Astrocyte (in vitro differentiated cells and primary cell): ENCODE measurements at regions not wholly inside any gene's neighbourhood (a gene's known extent, or its start where the extent isn't known, plus 50 kb on each side); places are given as distances from the start of the nearest gene placed in this dataset.

Experiments
- DNase-seq: peaks from one replicate; pipeline ENCODE4 v3.0.0-alpha.2; 2010; ENCODE audit warnings: low read depth
- FAIRE-seq: peaks from 2 replicates; lab custom pipeline; 2011; peaks lifted over from hg19 to GRCh38; lab: Jason Lieb, UNC
- H2AFZ ChIP-seq: 2 replicates; pipeline ENCODE4 v1.6.0; 2012; ENCODE audit warnings: low read depth, low read length, inconsistent platforms
- H3K27ac ChIP-seq: 2 replicates; pipeline ENCODE4 v1.5.1; 2011; ENCODE audit warnings: low read depth, low read length, inconsistent platforms
- H3K27me3 ChIP-seq: 2 replicates; pipeline ENCODE4 v1.6.0; 2011; ENCODE audit warnings: low read length, inconsistent platforms; ENCODE audit not compliant: insufficient read depth
- H3K36me3 ChIP-seq: 2 replicates; pipeline ENCODE4 v1.5.1; 2011; ENCODE audit warnings: low read length, inconsistent platforms; ENCODE audit not compliant: insufficient read depth
- H3K4me1 ChIP-seq: 2 replicates; pipeline ENCODE4 v1.5.1; 2011; ENCODE audit warnings: low read length, inconsistent platforms; ENCODE audit not compliant: insufficient read depth
- H3K4me2 ChIP-seq: 2 replicates; pipeline ENCODE4 v1.6.0; 2012; ENCODE audit warnings: low read length, inconsistent platforms
- H3K4me3 ChIP-seq: 2 replicates; pipeline ENCODE4 v1.5.1; 2011; ENCODE audit warnings: low read depth, mild to moderate bottlenecking, low read length, inconsistent platforms; ENCODE audit not compliant: insufficient read depth
- H3K79me2 ChIP-seq: 2 replicates; pipeline ENCODE4 v1.6.0; 2012; ENCODE audit warnings: mild to moderate bottlenecking, low read length, inconsistent platforms; ENCODE audit not compliant: insufficient read depth
- H3K9ac ChIP-seq: 2 replicates; pipeline ENCODE4 v1.6.0; 2012; ENCODE audit warnings: mild to moderate bottlenecking, low read length, inconsistent platforms
- H3K9me3 ChIP-seq: 2 replicates; pipeline ENCODE4 v1.5.1; 2012; ENCODE audit warnings: low read depth, mild to moderate bottlenecking, low read length, inconsistent platforms; ENCODE audit not compliant: insufficient read depth
- H4K20me1 ChIP-seq: 2 replicates; pipeline ENCODE4 v1.6.0; 2012; ENCODE audit warnings: low read length, inconsistent platforms; ENCODE audit not compliant: insufficient read depth
- H3K27ac Mint-ChIP-seq: one replicate; pipeline ENCODE4 v1.8.0; 2021; ENCODE audit warnings: mild to moderate bottlenecking, mixed read lengths; ENCODE audit not compliant: unreplicated experiment
- H3K27me3 Mint-ChIP-seq: one replicate; pipeline ENCODE4 v1.8.0; 2021; ENCODE audit warnings: low read depth, mixed read lengths; ENCODE audit not compliant: unreplicated experiment
- H3K36me3 Mint-ChIP-seq: one replicate; pipeline ENCODE4 v1.8.0; 2021; ENCODE audit warnings: low read depth, mixed read lengths; ENCODE audit not compliant: unreplicated experiment
- H3K4me1 Mint-ChIP-seq: one replicate; pipeline ENCODE4 v1.8.0; 2021; ENCODE audit warnings: low read depth, mixed read lengths; ENCODE audit not compliant: unreplicated experiment
- H3K4me3 Mint-ChIP-seq: one replicate; pipeline ENCODE4 v1.8.0; 2021; ENCODE audit warnings: mild to moderate bottlenecking, moderate library complexity, mixed read lengths; ENCODE audit not compliant: unreplicated experiment
- H3K9me3 Mint-ChIP-seq: one replicate; pipeline ENCODE4 v1.8.0; 2021; ENCODE audit warnings: mild to moderate bottlenecking, mixed read lengths; ENCODE audit not compliant: unreplicated experiment
- CTCF ChIP-seq: IDR thresholded peaks from 2 replicates; pipeline ENCODE4 v1.5.1; 2011; ENCODE audit warnings: low read depth, mild to moderate bottlenecking, inconsistent platforms, low read length, moderate library complexity; ENCODE audit not compliant: insufficient read depth
- EZH2 ChIP-seq: IDR thresholded peaks from 2 replicates; pipeline ENCODE4 v1.6.1; 2012; ENCODE audit warnings: mild to moderate bottlenecking, low read length, inconsistent platforms; ENCODE audit not compliant: insufficient read depth

- Histone ChIP-seq H4K20me1 (no peaks in the 10 kb centered on the region), H3K79me2 (no peaks in the 10 kb centered on the region), H3K4me3 (no peak overlapping the region), H3K36me3 (no peaks in the 10 kb centered on the region), H2AFZ (no peak overlapping the region), H3K27me3 (no peaks in the 10 kb centered on the region), H3K4me2 (no peak overlapping the region), H3K4me1 (no peaks in the 10 kb centered on the region), H3K9ac (no peak overlapping the region), H3K9me3 (no peaks in the 10 kb centered on the region), H3K27ac (no peak overlapping the region)
- Mint-ChIP-seq H3K4me3 (no peak overlapping the region), H3K9me3 (peaks cover 9% of the 10 kb centered on the region), H3K36me3 (peaks cover 5% of the 10 kb centered on the region), H3K27ac (no peak overlapping the region), H3K4me1 (no peaks in the 10 kb centered on the region), H3K27me3 (peaks cover 65% of the 10 kb centered on the region)
- TF ChIP-seq EZH2 (no peak), CTCF (no peak)
- no peak for DNase-seq
- no peak for FAIRE-seq
These were observed 181.4 kb upstream of the PARP11 start for GRCh38 chr12:4054630-4055029.

- Mint-ChIP-seq H3K36me3 (peaks cover 5% of the 10 kb centered on the region), H3K4me3 (no peak overlapping the region), H3K9me3 (peaks cover 5% of the 10 kb centered on the region), H3K27ac (no peak overlapping the region), H3K4me1 (no peaks in the 10 kb centered on the region), H3K27me3 (peaks cover 71% of the 10 kb centered on the region)
- Histone ChIP-seq H3K79me2 (no peaks in the 10 kb centered on the region), H2AFZ (no peak overlapping the region), H4K20me1 (no peaks in the 10 kb centered on the region), H3K4me1 (no peaks in the 10 kb centered on the region), H3K27me3 (no peaks in the 10 kb centered on the region), H3K4me3 (no peak overlapping the region), H3K4me2 (no peak overlapping the region), H3K9ac (no peak overlapping the region), H3K36me3 (no peaks in the 10 kb centered on the region), H3K27ac (no peak overlapping the region), H3K9me3 (no peaks in the 10 kb centered on the region)
- TF ChIP-seq CTCF, result no peak
- TF ChIP-seq EZH2, result no peak
- FAIRE-seq (no peak), DNase-seq (no peak)
These were observed 179.5 kb upstream of the PARP11 start for GRCh38 chr12:4052691-4053090.

DNA sequence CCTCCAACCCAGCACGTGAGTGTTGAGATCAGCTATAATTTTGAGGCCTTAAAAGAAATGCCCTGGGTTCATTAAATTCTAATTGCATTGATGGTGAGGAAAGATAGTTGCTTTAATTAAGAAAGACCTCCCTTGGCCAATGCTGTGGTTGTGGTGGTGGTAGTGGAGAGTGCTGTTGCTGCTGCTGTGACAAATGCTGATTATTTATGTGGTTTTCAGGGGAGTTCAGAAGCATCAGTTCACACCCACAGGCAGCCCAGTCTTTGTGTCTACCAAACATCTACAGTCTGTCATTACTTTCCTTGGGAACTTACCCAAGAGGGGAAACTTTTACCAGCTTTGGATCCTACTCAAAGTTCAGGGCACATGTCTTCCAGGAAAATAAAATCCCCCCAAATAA lies 178.4 kb upstream of the PARP11 start:
- Histone ChIP-seq H3K27ac (no peak overlapping the region), H4K20me1 (no peaks in the 10 kb centered on the region), H3K36me3 (no peaks in the 10 kb centered on the region), H3K4me3 (no peak overlapping the region), H2AFZ (no peak overlapping the region), H3K4me1 (no peaks in the 10 kb centered on the region), H3K9ac (no peak overlapping the region), H3K4me2 (no peak overlapping the region), H3K79me2 (no peaks in the 10 kb centered on the region), H3K27me3 (no peaks in the 10 kb centered on the region), H3K9me3 (no peaks in the 10 kb centered on the region)
- Mint-ChIP-seq H3K4me1 (no peaks in the 10 kb centered on the region), H3K27ac (no peak overlapping the region), H3K36me3 (peaks cover 6% of the 10 kb centered on the region), H3K9me3 (peaks cover 5% of the 10 kb centered on the region), H3K27me3 (peaks cover 79% of the 10 kb centered on the region), H3K4me3 (no peak overlapping the region)
- TF ChIP-seq EZH2 (no peak), CTCF (no peak)
- no peak for FAIRE-seq
- no peak for DNase-seq
